Urinary bladder (tissue), 3 donors: ENCODE measurements at regions not wholly inside any gene's neighbourhood (a gene's known extent, or its start where the extent isn't known, plus 50 kb on each side); places are given as distances from the start of the nearest gene placed in this dataset.

ENCODE experiments used
- DNase-seq: peaks from one replicate; pipeline ENCODE4 v3.0.0-alpha.2; 2015; ENCODE audit errors: extremely low spot score
- H3K27ac ChIP-seq: one replicate; pipeline ENCODE4 v1.5.1; 2013; ENCODE audit warnings: low read depth, mild to moderate bottlenecking, moderate library complexity
- H3K36me3 ChIP-seq: one replicate; pipeline ENCODE4 v1.6.1; 2013; ENCODE audit warnings: mild to moderate bottlenecking, moderate library complexity; ENCODE audit not compliant: insufficient read depth
- H3K4me1 ChIP-seq: one replicate; pipeline ENCODE4 v1.6.1; 2013; ENCODE audit warnings: mild to moderate bottlenecking, moderate library complexity; ENCODE audit not compliant: insufficient read depth
- H3K4me3 ChIP-seq: one replicate; pipeline ENCODE4 v1.5.1; 2013; ENCODE audit warnings: low read depth, low read length
- WGBS: extraction: QIAGEN DNeasy Blood & Tissue Kit; methylation state at CpG from one replicate; pipeline ENCODE4 v1.1.7; 2013; 5-methylcytosine and 5-hydroxymethylcytosine counted together
- donor health status: healthy with polysubstance abuse.
- donor health status: healthy.

GRCh38 chr2:221624475-221624874, 52.4 kb upstream of the EPHA4 start:
- H3K27ac ChIP-seq: no peak overlapping the region
- DNase-seq: no peak
- H3K4me3 ChIP-seq: no peak overlapping the region
- no peaks in the 10 kb centered on the region for H3K4me1 ChIP-seq
- 62% methylated on average over 1 of the region's 1 CpG for WGBS
- H3K36me3 ChIP-seq: no peaks in the 10 kb centered on the region
